Endodermal cell (in vitro differentiated cells): ENCODE measurements at regions not wholly inside any gene's neighbourhood (a gene's known extent, or its start where the extent isn't known, plus 50 kb on each side); places are given as distances from the start of the nearest gene placed in this dataset.

Experiments
- DNase-seq: peaks from one replicate; pipeline ENCODE4 v3.0.0-alpha.2; 2017
- H3K27ac ChIP-seq: 2 replicates; pipeline ENCODE4 v1.5.1; 2013; ENCODE audit warnings: mild to moderate bottlenecking, low read depth, low read length, moderate library complexity
- H3K27me3 ChIP-seq: 2 replicates; pipeline ENCODE4 v1.6.1; 2013; ENCODE audit warnings: mild to moderate bottlenecking, low read length, moderate library complexity; ENCODE audit not compliant: insufficient read depth, control insufficient read depth, poor library complexity, severe bottlenecking
- H3K36me3 ChIP-seq: 2 replicates; pipeline ENCODE4 v1.7.0; 2013; ENCODE audit warnings: mild to moderate bottlenecking, low read length, moderate library complexity; ENCODE audit not compliant: control insufficient read depth, insufficient read depth
- H3K4me1 ChIP-seq: one replicate; pipeline ENCODE4 v1.7.0; 2013; ENCODE audit warnings: low read length; ENCODE audit not compliant: control insufficient read depth, insufficient read depth
- H3K4me3 ChIP-seq: 2 replicates; pipeline ENCODE4 v1.5.1; 2013; ENCODE audit warnings: mild to moderate bottlenecking, low read length, moderate library complexity
- H3K9ac ChIP-seq: 2 replicates; pipeline ENCODE4 v1.6.1; 2013; ENCODE audit warnings: mild to moderate bottlenecking, low read length, moderate library complexity; ENCODE audit not compliant: poor library complexity, severe bottlenecking; ENCODE audit errors: extremely low read depth
- H3K9me3 ChIP-seq: 2 replicates; pipeline ENCODE4 v1.6.1; 2013; ENCODE audit warnings: mild to moderate bottlenecking, low read length, moderate library complexity; ENCODE audit not compliant: control insufficient read depth
- H3K27ac Mint-ChIP-seq: 2 replicates; pipeline ENCODE4 v1.8.0; 2020; ENCODE audit warnings: mixed read lengths
- H3K27me3 Mint-ChIP-seq: 2 replicates; pipeline ENCODE4 v1.8.0; 2021; ENCODE audit warnings: mild to moderate bottlenecking, mixed read lengths; ENCODE audit not compliant: insufficient read depth
- H3K36me3 Mint-ChIP-seq: 2 replicates; pipeline ENCODE4 v1.8.0; 2020; ENCODE audit warnings: low read depth, mixed read lengths
- H3K4me1 Mint-ChIP-seq: 2 replicates; pipeline ENCODE4 v1.8.0; 2020; ENCODE audit warnings: mixed read lengths
- H3K4me3 Mint-ChIP-seq: 2 replicates; pipeline ENCODE4 v1.8.0; 2020; ENCODE audit warnings: mild to moderate bottlenecking, moderate library complexity, mixed read lengths
- H3K9me3 Mint-ChIP-seq: 2 replicates; pipeline ENCODE4 v1.8.0; 2020; ENCODE audit warnings: mild to moderate bottlenecking, mixed read lengths
- CTCF ChIP-seq: fragments of 200-600 bp; sonication (generic); conservative IDR thresholded peaks from 2 replicates; pipeline ENCODE4 v1.5.0; 2021; ENCODE audit warnings: antibody characterized with exemption, mild to moderate bottlenecking
- WGBS, 2 experiments: methylation state at CpG; one replicate each; pipeline versions ENCODE4 v1.1.5 to v1.1.7; 2013; ENCODE audit warnings: missing lambda C conversion rate in 2 of 2, mixed read lengths in 1 of 2; ENCODE audit not compliant: insufficient coverage in 1 of 2, insufficient read length in 1 of 2; 5-methylcytosine and 5-hydroxymethylcytosine counted together

DNA sequence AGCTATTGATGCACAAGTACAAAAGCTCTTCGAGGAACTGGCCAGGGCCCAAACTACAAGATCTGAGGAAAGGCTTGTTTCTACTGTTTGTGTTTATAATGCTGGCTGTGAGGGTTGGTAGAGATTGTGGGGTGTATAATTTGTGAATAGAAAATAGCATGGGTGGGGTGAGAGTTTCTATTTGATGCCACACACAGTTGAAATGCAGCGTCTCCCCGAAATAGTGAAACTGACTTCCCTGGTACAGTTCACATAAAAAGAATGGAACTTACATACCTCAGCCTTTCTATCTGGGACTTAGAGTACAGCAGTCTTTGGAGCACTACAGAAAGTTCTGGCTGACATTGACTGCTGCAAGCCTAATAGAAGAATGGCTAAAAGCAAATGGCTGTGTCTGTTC lies 91.3 kb downstream of the DTWD1 start:
- H3K27ac Mint-ChIP-seq: no peak overlapping the region
- no peak for DNase-seq

DNA sequence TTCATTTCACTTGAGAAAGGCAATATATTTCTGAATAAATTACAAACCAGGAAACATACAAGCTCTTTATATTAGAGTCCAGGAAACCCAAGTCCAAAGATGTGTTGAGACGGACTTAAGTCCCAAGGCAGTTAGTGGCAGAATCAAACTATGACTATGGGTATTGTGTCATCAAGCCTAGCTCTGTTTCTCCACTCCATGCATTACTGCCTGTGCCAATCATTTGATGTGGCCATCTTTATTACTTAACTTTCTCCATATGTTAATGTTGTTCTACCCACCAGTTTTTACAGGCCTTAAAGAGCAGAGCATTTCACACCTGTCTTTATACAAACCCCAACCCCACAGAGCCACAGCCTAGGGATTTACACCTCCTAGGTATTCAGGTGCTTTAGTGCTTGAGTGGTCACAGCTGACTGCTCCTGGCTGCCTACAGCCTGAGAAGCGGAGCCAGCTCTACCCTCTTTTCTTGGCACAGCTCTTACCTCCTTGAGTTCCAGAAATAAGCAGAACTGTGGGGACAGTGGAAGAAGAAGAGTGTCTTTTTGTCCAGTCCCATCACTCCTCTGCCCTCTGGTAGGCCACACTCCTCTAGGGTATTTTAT lies 92.1 kb downstream of the DTWD1 start:
- H3K27ac Mint-ChIP-seq: no peak overlapping the region
- H3K27me3 ChIP-seq: peaks cover 10% of the 10 kb centered on the region
- H3K4me3 Mint-ChIP-seq: no peak overlapping the region
- H3K36me3 Mint-ChIP-seq: no peaks in the 10 kb centered on the region
- peaks cover 30% of the 10 kb centered on the region for H3K9me3 ChIP-seq
- WGBS, 2 experiments: 83 to 100% methylated on average over 1 to 2 of the region's 2 CpGs
- H3K9me3 Mint-ChIP-seq: peaks cover 22% of the 10 kb centered on the region
- peaks cover 12% of the 10 kb centered on the region for H3K27me3 Mint-ChIP-seq
- H3K4me1 Mint-ChIP-seq: peaks cover 15% of the 10 kb centered on the region
- peak; percentile 71 for DNase-seq
- H3K9ac ChIP-seq: no peak overlapping the region
- TF ChIP-seq CTCF: no peak
- H3K36me3 ChIP-seq: no peaks in the 10 kb centered on the region
- peaks cover 8% of the 10 kb centered on the region for H3K4me1 ChIP-seq
- no peak overlapping the region for H3K4me3 ChIP-seq
- H3K27ac ChIP-seq: no peak overlapping the region

More for the DNA sequence above, 91.3 kb downstream of the DTWD1 start:
- H3K4me3 ChIP-seq: no peak overlapping the region
- no peak overlapping the region for H3K9ac ChIP-seq
- H3K9me3 ChIP-seq: peaks cover 37% of the 10 kb centered on the region
- H3K4me3 Mint-ChIP-seq: no peak overlapping the region
- H3K36me3 Mint-ChIP-seq: no peaks in the 10 kb centered on the region
- no peaks in the 10 kb centered on the region for H3K36me3 ChIP-seq
- H3K27me3 ChIP-seq: peaks cover 10% of the 10 kb centered on the region
- peaks cover 8% of the 10 kb centered on the region for H3K4me1 ChIP-seq
- WGBS, 2 experiments: 94 to 100% methylated on average over 2 to 3 of the region's 3 CpGs
- H3K9me3 Mint-ChIP-seq: peaks cover 29% of the 10 kb centered on the region
- no peak for TF ChIP-seq CTCF
- H3K27ac ChIP-seq: no peak overlapping the region
- peaks cover 15% of the 10 kb centered on the region for H3K4me1 Mint-ChIP-seq
- H3K27me3 Mint-ChIP-seq: peaks cover 12% of the 10 kb centered on the region

DNA sequence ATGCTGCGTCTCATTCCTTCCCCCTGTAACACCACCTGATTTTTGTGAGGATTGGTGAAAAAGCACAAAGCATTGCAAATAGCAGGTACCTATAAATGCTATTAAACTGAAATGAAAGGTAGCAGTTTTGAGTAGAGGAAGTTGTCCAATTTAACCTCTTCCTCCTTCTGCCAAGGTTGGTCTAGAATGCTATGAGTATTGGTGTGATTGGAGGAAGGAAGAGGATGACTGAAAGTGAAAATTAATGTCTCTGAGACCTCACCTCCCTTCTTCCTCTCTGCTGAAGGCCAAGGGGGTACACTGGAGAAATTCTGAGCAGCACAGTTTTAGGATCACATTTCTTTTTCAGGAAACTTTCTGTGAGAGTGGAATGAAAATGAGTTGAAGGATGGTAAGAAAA lies 94.4 kb downstream of the DTWD1 start:
- WGBS, 2 experiments: 83% methylated on average over 1 of the region's 1 CpG; no CpG with 5 or more reads in 1 of the 2 experiments
- Histone ChIP-seq H3K9ac (no peak overlapping the region), H3K36me3 (no peaks in the 10 kb centered on the region), H3K4me3 (no peak overlapping the region), H3K27me3 (peaks cover 10% of the 10 kb centered on the region), H3K9me3 (peaks cover 10% of the 10 kb centered on the region), H3K4me1 (peaks cover 8% of the 10 kb centered on the region), H3K27ac (no peak overlapping the region)
- Mint-ChIP-seq H3K4me1 (peaks cover 15% of the 10 kb centered on the region), H3K9me3 (peaks cover 6% of the 10 kb centered on the region), H3K27me3 (peaks cover 20% of the 10 kb centered on the region), H3K27ac (no peak overlapping the region), H3K4me3 (no peak overlapping the region), H3K36me3 (no peaks in the 10 kb centered on the region)
- no peak for TF ChIP-seq CTCF
- DNase-seq: no peak
